ENCODE measurements at regions not wholly inside any gene's neighbourhood (a gene's known extent, or its start where the extent isn't known, plus 50 kb on each side); places are given as distances from the start of the nearest gene placed in this dataset.

DNA sequence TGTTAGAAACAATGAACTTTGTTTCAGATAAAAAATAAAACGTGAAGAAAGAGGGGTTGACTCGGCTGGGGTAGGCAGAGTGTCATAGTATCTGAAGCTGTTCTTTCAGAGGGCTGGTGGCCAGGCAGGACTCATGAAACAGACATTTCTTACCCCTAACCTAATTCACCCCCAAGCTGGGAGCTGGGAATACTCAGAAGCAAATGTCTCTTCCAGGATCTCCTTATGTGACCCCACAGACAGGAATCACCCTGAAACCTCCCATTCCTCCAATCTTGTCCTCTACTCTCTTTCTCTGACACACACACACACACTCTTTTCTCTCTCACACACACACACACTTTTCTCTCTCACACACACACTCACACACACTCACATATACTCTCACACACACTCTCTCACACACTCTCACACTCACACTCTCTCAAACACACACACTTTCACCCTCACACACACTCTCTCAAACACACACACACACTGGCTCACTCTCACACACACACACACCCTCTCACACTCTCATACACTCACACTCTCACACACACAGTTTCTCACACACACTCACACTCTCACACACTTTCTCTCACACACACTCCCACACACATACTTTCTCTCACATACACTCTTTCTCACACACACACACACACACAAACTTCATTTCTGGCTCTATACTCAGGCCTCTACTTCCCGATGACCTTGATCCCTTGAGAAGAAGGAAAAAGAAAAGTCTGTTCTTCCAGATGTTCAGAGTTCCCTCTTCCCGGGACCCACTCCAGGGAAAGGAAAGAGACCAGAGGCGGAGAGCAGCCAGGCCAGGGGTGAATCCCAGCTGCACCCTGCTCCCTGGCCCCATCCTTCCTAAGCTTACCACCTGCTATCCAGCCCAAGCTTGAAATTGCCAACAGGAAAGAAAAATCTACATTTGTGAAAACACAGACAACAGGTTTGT, 167.7 kb downstream of the TXNL1 start:
- intact Hi-C loops (cut with micrococcal nuclease), result no loop called here
- H4K8ac ChIP-seq (ENCODE audit: low read depth in 2 of 2, low read length in 2 of 2), result no peak overlapping the region
- no peak overlapping the region for H2AFZ ChIP-seq (replicated peaks; ENCODE audit: low read length, poor library complexity)
- ChIA-PET CTCF (no interaction called here), POLR2A (ENCODE audit: unreplicated experiment) (no interaction called here)
- no peak overlapping the region for H3K27ac ChIP-seq (ENCODE audit: insufficient read depth, low read length)
- H3K14ac ChIP-seq (replicated peaks; ENCODE audit: low read depth, low read length), result peak overlapping the region; percentile 65
- no peak overlapping the region for H3K23ac ChIP-seq (ENCODE audit: low read depth, low read length)
- H3K4me3 ChIP-seq (ENCODE audit: insufficient read depth, low read depth, low read length), result no peak overlapping the region
- H3K27me3 ChIP-seq (ENCODE audit: control insufficient read depth, insufficient read depth, low read length), result no peaks in the 10 kb centered on the region
- no peaks in the 10 kb centered on the region for H3K9me3 ChIP-seq (ENCODE audit: control insufficient read depth, insufficient read depth, low read length)
- peak overlapping the region; percentile 83 for H2BK5ac ChIP-seq (ENCODE audit: low read depth, low read length, poor library complexity, severe bottlenecking)
- no peak for ATAC-seq (ENCODE audit: low read depth)
- H2AK9ac ChIP-seq (replicated peaks; ENCODE audit: low read depth, low read length, poor library complexity), result no peak overlapping the region
- H3K79me1 ChIP-seq (ENCODE audit: low read depth in 1 of 2, low read length in 2 of 2), result no peaks in the 10 kb centered on the region
- no peak overlapping the region for H3K4me2 ChIP-seq (ENCODE audit: low read depth, low read length)
- no peak overlapping the region for H4K5ac ChIP-seq (ENCODE audit: low read depth, low read length)
- H3K9me1 ChIP-seq (ENCODE audit: insufficient read depth, low read length), result no peaks in the 10 kb centered on the region
- no peaks in the 10 kb centered on the region for H3K4me1 ChIP-seq (ENCODE audit: control insufficient read depth, insufficient read depth, low read length)
- no peak for TF ChIP-seq RCOR1 (IDR thresholded peaks at IDR 0.05; ENCODE audit: insufficient replicate concordance, low read length)
- no peak for TF ChIP-seq FOS (IDR thresholded peaks at IDR 0.05; ENCODE audit: low read depth, low read length)
- TF ChIP-seq NFE2L2 (IDR thresholded peaks at IDR 0.05; ENCODE audit: low read depth, low read length), result no peak
- TF ChIP-seq CEBPB (IDR thresholded peaks at IDR 0.05; ENCODE audit: low read depth, low read length), result no peak
- no peak for TF ChIP-seq CHD1 (IDR thresholded peaks at IDR 0.05; ENCODE audit: low read depth, low read length)
- TF ChIP-seq, protein P1, sequence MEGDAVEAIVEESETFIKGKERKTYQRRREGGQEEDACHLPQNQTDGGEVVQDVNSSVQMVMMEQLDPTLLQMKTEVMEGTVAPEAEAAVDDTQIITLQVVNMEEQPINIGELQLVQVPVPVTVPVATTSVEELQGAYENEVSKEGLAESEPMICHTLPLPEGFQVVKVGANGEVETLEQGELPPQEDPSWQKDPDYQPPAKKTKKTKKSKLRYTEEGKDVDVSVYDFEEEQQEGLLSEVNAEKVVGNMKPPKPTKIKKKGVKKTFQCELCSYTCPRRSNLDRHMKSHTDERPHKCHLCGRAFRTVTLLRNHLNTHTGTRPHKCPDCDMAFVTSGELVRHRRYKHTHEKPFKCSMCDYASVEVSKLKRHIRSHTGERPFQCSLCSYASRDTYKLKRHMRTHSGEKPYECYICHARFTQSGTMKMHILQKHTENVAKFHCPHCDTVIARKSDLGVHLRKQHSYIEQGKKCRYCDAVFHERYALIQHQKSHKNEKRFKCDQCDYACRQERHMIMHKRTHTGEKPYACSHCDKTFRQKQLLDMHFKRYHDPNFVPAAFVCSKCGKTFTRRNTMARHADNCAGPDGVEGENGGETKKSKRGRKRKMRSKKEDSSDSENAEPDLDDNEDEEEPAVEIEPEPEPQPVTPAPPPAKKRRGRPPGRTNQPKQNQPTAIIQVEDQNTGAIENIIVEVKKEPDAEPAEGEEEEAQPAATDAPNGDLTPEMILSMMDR (conservative IDR thresholded peaks at IDR 0.05; ENCODE audit: low read depth, low read length), result no peak
- TF ChIP-seq MAZ (IDR thresholded peaks at IDR 0.05; ENCODE audit: borderline replicate concordance, low read depth, low read length), result no peak
- TF ChIP-seq MXI1 (IDR thresholded peaks at IDR 0.05; ENCODE audit: borderline replicate concordance, low read depth, low read length), result no peak
- TF ChIP-seq MAFK (IDR thresholded peaks at IDR 0.05; ENCODE audit: low read depth, low read length), result no peak
- WGBS, 2 experiments (ENCODE audit: extremely low coverage in 2 of 2, insufficient read length in 1 of 2), result no CpG with 5 or more reads among the region's 5 CpGs
- no peak overlapping the region; the same call in 1 of the 2 replicates for H3K4ac ChIP-seq (ENCODE audit: low read depth, low read length)
- H3K36me3 ChIP-seq (ENCODE audit: control insufficient read depth, insufficient read depth, low read length), result no peaks in the 10 kb centered on the region
- H3K9ac ChIP-seq (ENCODE audit: low read depth, low read length), result no peak overlapping the region
- DNase-seq, result no peak
- H2AK5ac ChIP-seq (ENCODE audit: low read depth, low read length), result peak overlapping the region; percentile 75; the same call in 1 of the 2 replicates
- no peak overlapping the region for H2BK20ac ChIP-seq (ENCODE audit: low read depth, low read length)
- H2BK15ac ChIP-seq (ENCODE audit: low read depth, low read length), result no peak overlapping the region
- no peak overlapping the region for H4K91ac ChIP-seq (ENCODE audit: insufficient read depth, low read depth, low read length)
- H2BK120ac ChIP-seq (ENCODE audit: low read depth, low read length), result no peak overlapping the region
- in situ Hi-C loops (cut with MboI; ENCODE audit: low sequenced_read_pairs), result no loop called here
- dilution Hi-C loops (cut with HindIII; ENCODE audit: low sequenced_read_pairs, unreplicated experiment), result no loop called here
- H4K20me1 ChIP-seq (ENCODE audit: insufficient read depth, low read length), result no peaks in the 10 kb centered on the region
- BruUV-seq (replicated peaks), result no TSS peak
- H3K18ac ChIP-seq (ENCODE audit: low read depth, low read length), result no peak overlapping the region
- no peak overlapping the region for H3K56ac ChIP-seq (ENCODE audit: extremely low read depth, insufficient read depth, low read length)

Measured in IMR-90 (cell line).